Activated CD8-positive, alpha-beta memory T cell treated with anti-CD3 and anti-CD28 coated beads for 24 hours (primary cell): ENCODE measurements at regions not wholly inside any gene's neighbourhood (a gene's known extent, or its start where the extent isn't known, plus 50 kb on each side); places are given as distances from the start of the nearest gene placed in this dataset.

ENCODE experiments used
- DNase-seq: peaks from one replicate; pipeline ENCODE4 v3.0.0-alpha.2; 2020

GRCh38 chr3:153670577-153670976, 450.6 kb upstream of the ARHGEF26 start:
- no peak for DNase-seq

- DNase-seq = no peak
These were observed 447.3 kb upstream of the ARHGEF26 start for GRCh38 chr3:153673853-153674252.

- DNase-seq = no peak
These were observed 441.5 kb upstream of the ARHGEF26 start for GRCh38 chr3:153679714-153680113.

GRCh38 chr3:153680526-153680925, 440.7 kb upstream of the ARHGEF26 start:
- no peak for DNase-seq

GRCh38 chr3:153681057-153681456, 440.1 kb upstream of the ARHGEF26 start:
- no peak for DNase-seq

GRCh38 chr3:153688301-153689120, 432.7 kb upstream of the ARHGEF26 start:
- no peak for DNase-seq

GRCh38 chr3:153693207-153693606, 428.0 kb upstream of the ARHGEF26 start:
- no peak for DNase-seq

- no peak for DNase-seq
These were observed 419.1 kb upstream of the ARHGEF26 start for GRCh38 chr3:153702106-153702505.

- DNase-seq = no peak
These were observed 417.1 kb upstream of the ARHGEF26 start for GRCh38 chr3:153704115-153704514.

- no peak for DNase-seq
These were observed 414.5 kb upstream of the ARHGEF26 start for GRCh38 chr3:153706706-153707105.

GRCh38 chr3:153714016-153714415, 407.2 kb upstream of the ARHGEF26 start:
- DNase-seq = no peak

- DNase-seq = no peak
These were observed 406.5 kb upstream of the ARHGEF26 start for GRCh38 chr3:153714588-153715290.

- DNase-seq = no peak
These were observed 399.0 kb upstream of the ARHGEF26 start for GRCh38 chr3:153722157-153722556.

GRCh38 chr3:153731071-153731470, 390.1 kb upstream of the ARHGEF26 start:
- no peak for DNase-seq

- no peak for DNase-seq
These were observed 386.2 kb upstream of the ARHGEF26 start for GRCh38 chr3:153734777-153735551.

GRCh38 chr3:153740109-153740508, 381.1 kb upstream of the ARHGEF26 start:
- no peak for DNase-seq

GRCh38 chr3:153744889-153745288, 376.3 kb upstream of the ARHGEF26 start:
- DNase-seq = no peak

- no peak for DNase-seq
These were observed 375.0 kb upstream of the ARHGEF26 start for GRCh38 chr3:153746211-153746610.

GRCh38 chr3:153749070-153749610, 372.1 kb upstream of the ARHGEF26 start:
- no peak for DNase-seq

GRCh38 chr3:153752405-153753027, 368.7 kb upstream of the ARHGEF26 start:
- DNase-seq = no peak

GRCh38 chr3:153753035-153753434, 368.2 kb upstream of the ARHGEF26 start:
- DNase-seq = no peak

GRCh38 chr3:153756816-153757215, 364.4 kb upstream of the ARHGEF26 start:
- DNase-seq = no peak

GRCh38 chr3:153757839-153758238, 363.4 kb upstream of the ARHGEF26 start:
- DNase-seq = no peak
